ENCODE measurements at regions not wholly inside any gene's neighbourhood (a gene's known extent, or its start where the extent isn't known, plus 50 kb on each side); places are given as distances from the start of the nearest gene placed in this dataset.
"Not testable (repeated sequence)": the region's sequence is repeated elsewhere in the genome, so short reads cannot be mapped to it uniquely, and the experiment has no call there.

GRCh38 chr13:111492341-111492950 is 172.0 kb downstream of the TEX29 start:
- no peak overlapping the region for H3K27ac ChIP-seq (replicated peaks)

GRCh38 chr13:111492958-111493357 is 172.5 kb downstream of the TEX29 start:
- Histone ChIP-seq H3K27ac (replicated peaks) (no peak overlapping the region), H3K9me3 (replicated peaks) (peaks cover 17% of the 10 kb centered on the region), H3K4me3 (no peak overlapping the region), H3K27me3 (ENCODE audit: low read depth) (peaks cover 50% of the 10 kb centered on the region), H3K4me1 (no peaks in the 10 kb centered on the region), H3K36me3 (no peaks in the 10 kb centered on the region)
- DNase-seq, result no peak
- intact Hi-C loops (cut with micrococcal nuclease), result no loop called here
- TF ChIP-seq CTCF (IDR thresholded peaks at IDR 0.05; ENCODE audit: borderline replicate concordance), result no peak

More at GRCh38 chr13:111492341-111492950, 172.0 kb downstream of the TEX29 start:
- intact Hi-C loops (cut with micrococcal nuclease), result no loop called here
- no peaks in the 10 kb centered on the region for H3K36me3 ChIP-seq
- H3K4me1 ChIP-seq, result no peaks in the 10 kb centered on the region
- no peak for TF ChIP-seq CTCF (IDR thresholded peaks at IDR 0.05; ENCODE audit: borderline replicate concordance)
- H3K27me3 ChIP-seq (ENCODE audit: low read depth), result peaks cover 55% of the 10 kb centered on the region
- no peak for DNase-seq
- H3K9me3 ChIP-seq (replicated peaks), result peaks cover 22% of the 10 kb centered on the region
- H3K4me3 ChIP-seq, result no peak overlapping the region

- no peak overlapping the region for H3K4me3 ChIP-seq
- TF ChIP-seq CTCF (IDR thresholded peaks at IDR 0.05; ENCODE audit: borderline replicate concordance), result no peak
- H3K27ac ChIP-seq (replicated peaks), result no peak overlapping the region
- no peak for DNase-seq
- no peaks in the 10 kb centered on the region for H3K4me1 ChIP-seq
- intact Hi-C loops (cut with micrococcal nuclease), result no loop called here
- peaks cover 45% of the 10 kb centered on the region for H3K27me3 ChIP-seq (ENCODE audit: low read depth)
- no peaks in the 10 kb centered on the region for H3K36me3 ChIP-seq
- peaks cover 13% of the 10 kb centered on the region for H3K9me3 ChIP-seq (replicated peaks)
Observed at GRCh38 chr13:111493468-111493867, 173.0 kb downstream of the TEX29 start.

GRCh38 chr13:111494641-111495040 is 174.2 kb downstream of the TEX29 start:
- intact Hi-C loops (cut with micrococcal nuclease), result no loop called here
- H3K27ac ChIP-seq (replicated peaks), result no peak overlapping the region
- no peak for DNase-seq
- no peak for TF ChIP-seq CTCF (IDR thresholded peaks at IDR 0.05; ENCODE audit: borderline replicate concordance)
- H3K36me3 ChIP-seq, result no peaks in the 10 kb centered on the region
- peaks cover 33% of the 10 kb centered on the region for H3K27me3 ChIP-seq (ENCODE audit: low read depth)
- no peak overlapping the region for H3K4me3 ChIP-seq
- no peaks in the 10 kb centered on the region for H3K4me1 ChIP-seq
- H3K9me3 ChIP-seq (replicated peaks), result peaks cover 13% of the 10 kb centered on the region

GRCh38 chr13:111501596-111502535 is 181.4 kb downstream of the TEX29 start:
- H3K4me3 ChIP-seq; intact Hi-C loops (cut with micrococcal nuclease); H3K36me3 ChIP-seq; DNase-seq; H3K27ac ChIP-seq (replicated peaks); H3K4me1 ChIP-seq: not testable (repeated sequence)
- Histone ChIP-seq H3K27me3 (ENCODE audit: low read depth) (peaks cover 55% of the 10 kb centered on the region), H3K9me3 (replicated peaks) (peaks cover 13% of the 10 kb centered on the region)

GRCh38 chr13:111502957-111503356 is 182.5 kb downstream of the TEX29 start:
- H3K27ac ChIP-seq (replicated peaks), result no peak overlapping the region
- H3K36me3 ChIP-seq, result no peaks in the 10 kb centered on the region
- H3K4me1 ChIP-seq, result no peaks in the 10 kb centered on the region
- peaks cover 13% of the 10 kb centered on the region for H3K9me3 ChIP-seq (replicated peaks)
- no peak overlapping the region for H3K4me3 ChIP-seq
- DNase-seq, result no peak
- H3K27me3 ChIP-seq (ENCODE audit: low read depth), result peaks cover 63% of the 10 kb centered on the region
- TF ChIP-seq CTCF (IDR thresholded peaks at IDR 0.05; ENCODE audit: borderline replicate concordance), result no peak
- intact Hi-C loops (cut with micrococcal nuclease), result no loop called here
